SK-N-SH treated with all-trans-retinoic acid at 6 μM for 48 hours (cell line): ENCODE measurements at regions not wholly inside any gene's neighbourhood (a gene's known extent, or its start where the extent isn't known, plus 50 kb on each side); places are given as distances from the start of the nearest gene placed in this dataset.

Experiments
- ARNTL ChIP-seq: fragments of 450-650 bp; formaldehyde crosslinking; IDR thresholded peaks from 2 replicates; pipeline ENCODE4 v1.5.0; 2020; ENCODE audit warnings: low read depth, mild to moderate bottlenecking, moderate library complexity, borderline replicate concordance
- CREB5 ChIP-seq: fragments of 250-450 bp; sonication (Bioruptor Pico); IDR thresholded peaks from 2 replicates; pipeline ENCODE4 v1.5.1; 2020; ENCODE audit warnings: low read depth, mild to moderate bottlenecking, moderate library complexity
- CSRNP3 ChIP-seq: fragments of 250-450 bp; sonication (Bioruptor Pico); IDR thresholded peaks from 2 replicates; pipeline ENCODE4 v1.5.1; 2021; ENCODE audit warnings: mild to moderate bottlenecking, moderate library complexity
- POU6F1 ChIP-seq: fragments of 250-450 bp; sonication (Bioruptor Pico); IDR thresholded peaks from 2 replicates; pipeline ENCODE4 v1.8.0; 2021; ENCODE audit warnings: low read depth, mild to moderate bottlenecking, moderate library complexity, borderline replicate concordance
- SNAI2 ChIP-seq: fragments of 250-450 bp; sonication (Bioruptor Pico); IDR thresholded peaks from 2 replicates; pipeline ENCODE4 v1.5.0; 2020; ENCODE audit warnings: mild to moderate bottlenecking, moderate library complexity
- TOX ChIP-seq: fragments of 250-450 bp; sonication (Bioruptor Pico); IDR thresholded peaks from 2 replicates; pipeline ENCODE4 v1.8.0; 2021; ENCODE audit warnings: mild to moderate bottlenecking, moderate library complexity, borderline replicate concordance
- ZFP3 ChIP-seq: fragments of 250-450 bp; sonication (Bioruptor Pico); IDR thresholded peaks from 2 replicates; pipeline ENCODE4 v1.5.0; 2020; ENCODE audit warnings: mild to moderate bottlenecking, moderate library complexity
- ZFP30 ChIP-seq: fragments of 450-650 bp; formaldehyde crosslinking; IDR thresholded peaks from 2 replicates; pipeline ENCODE4 v1.5.0; 2022; ENCODE audit warnings: mild to moderate bottlenecking, moderate library complexity
- ZNF565 ChIP-seq: fragments of 450-650 bp; formaldehyde crosslinking; conservative IDR thresholded peaks from 2 replicates; pipeline ENCODE4 v1.5.0; 2020; ENCODE audit warnings: low read depth, mild to moderate bottlenecking, moderate library complexity
- ZNF70 ChIP-seq: fragments of 450-650 bp; formaldehyde crosslinking; IDR thresholded peaks from 2 replicates; pipeline ENCODE4 v1.5.0; 2020; ENCODE audit warnings: mild to moderate bottlenecking, moderate library complexity
- TF ChIP-seq, protein P1 (sequence below): fragments of 250-450 bp; sonication (Bioruptor Pico); IDR thresholded peaks from 2 replicates; pipeline ENCODE4 v1.8.0; 2020; ENCODE audit warnings: mild to moderate bottlenecking, moderate library complexity, borderline replicate concordance

DNA sequence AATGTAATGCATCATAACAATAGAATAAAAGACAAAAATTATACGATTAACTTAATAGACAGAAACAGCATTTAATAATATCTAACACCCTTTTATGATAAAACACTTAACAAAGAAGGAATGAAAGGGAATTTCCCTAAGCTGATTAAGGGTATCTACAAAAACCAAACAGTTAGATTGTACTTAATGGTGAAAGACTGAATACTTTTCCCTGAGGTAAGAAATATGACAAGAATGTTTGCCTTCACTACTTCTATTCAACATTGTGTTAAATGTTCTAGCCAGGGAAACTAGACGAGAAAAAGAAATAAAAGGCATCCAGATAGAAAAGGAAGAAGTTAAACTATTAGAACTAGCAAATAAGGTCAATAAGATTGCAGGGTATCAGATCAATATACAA is 276.9 kb downstream of the BAMBI start:
- TF ChIP-seq, protein P1, sequence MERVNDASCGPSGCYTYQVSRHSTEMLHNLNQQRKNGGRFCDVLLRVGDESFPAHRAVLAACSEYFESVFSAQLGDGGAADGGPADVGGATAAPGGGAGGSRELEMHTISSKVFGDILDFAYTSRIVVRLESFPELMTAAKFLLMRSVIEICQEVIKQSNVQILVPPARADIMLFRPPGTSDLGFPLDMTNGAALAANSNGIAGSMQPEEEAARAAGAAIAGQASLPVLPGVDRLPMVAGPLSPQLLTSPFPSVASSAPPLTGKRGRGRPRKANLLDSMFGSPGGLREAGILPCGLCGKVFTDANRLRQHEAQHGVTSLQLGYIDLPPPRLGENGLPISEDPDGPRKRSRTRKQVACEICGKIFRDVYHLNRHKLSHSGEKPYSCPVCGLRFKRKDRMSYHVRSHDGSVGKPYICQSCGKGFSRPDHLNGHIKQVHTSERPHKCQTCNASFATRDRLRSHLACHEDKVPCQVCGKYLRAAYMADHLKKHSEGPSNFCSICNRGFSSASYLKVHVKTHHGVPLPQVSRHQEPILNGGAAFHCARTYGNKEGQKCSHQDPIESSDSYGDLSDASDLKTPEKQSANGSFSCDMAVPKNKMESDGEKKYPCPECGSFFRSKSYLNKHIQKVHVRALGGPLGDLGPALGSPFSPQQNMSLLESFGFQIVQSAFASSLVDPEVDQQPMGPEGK (CRISPR knock-in tag), result no peak
- TF ChIP-seq ZNF565 (CRISPR knock-in tag) (no peak), ARNTL (no peak), ZNF70 (CRISPR knock-in tag) (no peak), POU6F1 (CRISPR knock-in tag) (no peak), ZFP30 (no peak), SNAI2 (no peak), ZFP3 (no peak), CREB5 (no peak), CSRNP3 (CRISPR knock-in tag) (no peak), TOX (CRISPR knock-in tag) (no peak)
